AG04450 (cell line): ENCODE measurements at regions not wholly inside any gene's neighbourhood (a gene's known extent, or its start where the extent isn't known, plus 50 kb on each side); places are given as distances from the start of the nearest gene placed in this dataset.

ENCODE experiments used
- CTCF ChIA-PET: fragments of 300-600, 350-600 bp; formaldehyde crosslinking; extraction: SDS; loops from one replicate; lab custom pipeline; 2022; ENCODE audit warnings: antibody characterized with exemption, inconsistent platforms; lab: Charles Lee
- POLR2A ChIA-PET: fragments of 350-600 bp; formaldehyde crosslinking; extraction: SDS; loops from one replicate; lab custom pipeline; 2021; ENCODE audit warnings: antibody characterized with exemption, inconsistent platforms; lab: Yijun Ruan, JAX
- DNase-seq: peaks from one replicate; pipeline ENCODE4 v3.0.0-alpha.2; 2011; ENCODE audit warnings: low read depth, low spot score
- H3K27ac ChIP-seq: one replicate; pipeline ENCODE4 v1.5.1; 2012; ENCODE audit warnings: low read depth, low read length, control low read depth
- H3K27me3 ChIP-seq: one replicate; pipeline ENCODE4 v1.6.0; 2012; ENCODE audit warnings: low read length; ENCODE audit not compliant: control insufficient read depth, insufficient read depth
- H3K4me3 ChIP-seq: 2 replicates; pipeline ENCODE4 v1.5.1; 2011; ENCODE audit warnings: mild to moderate bottlenecking, low read depth, low read length, control low read depth
- H3K9me3 ChIP-seq: 2 replicates; pipeline ENCODE4 v1.5.1; 2012; ENCODE audit warnings: low read length; ENCODE audit not compliant: control insufficient read depth, insufficient read depth
- CTCF ChIP-seq: IDR thresholded peaks from 2 replicates; pipeline ENCODE4 v1.5.1; 2011; ENCODE audit warnings: low read depth, low read length, control low read depth, inconsistent platforms

DNA sequence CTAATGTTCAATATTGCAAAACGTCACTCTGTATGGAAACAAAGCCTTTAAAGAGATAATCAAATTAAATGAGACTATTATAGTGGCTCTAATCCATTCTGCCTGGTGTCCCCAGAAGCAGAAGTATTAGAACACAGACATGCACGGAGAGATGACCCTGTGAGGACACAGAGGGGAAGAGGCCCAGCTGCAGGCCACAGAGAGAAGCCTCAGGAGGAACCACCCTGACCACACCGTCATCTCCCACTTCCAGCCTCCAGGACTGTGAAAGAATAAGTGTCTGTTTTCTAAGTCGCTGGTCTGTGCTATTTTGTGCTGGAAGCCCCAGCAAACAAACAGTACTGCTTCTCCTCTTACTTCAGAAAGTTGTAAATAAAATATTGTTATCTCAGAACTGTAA is 283.5 kb upstream of the ADARB2 start:
- no peaks in the 10 kb centered on the region for H3K27me3 ChIP-seq
- POLR2A ChIA-PET, result no interaction called here
- CTCF ChIA-PET, result no interaction called here
- H3K9me3 ChIP-seq, result peaks cover 30% of the 10 kb centered on the region
- DNase-seq, result no peak
- no peak for TF ChIP-seq CTCF
- H3K4me3 ChIP-seq, result no peak overlapping the region
- H3K27ac ChIP-seq, result no peak overlapping the region

GRCh38 chr10:2019803-2020202 is 282.5 kb upstream of the ADARB2 start:
- H3K4me3 ChIP-seq, result no peak overlapping the region
- no peak for TF ChIP-seq CTCF
- DNase-seq, result no peak
- ChIA-PET CTCF (no interaction called here), POLR2A (no interaction called here)
- no peak overlapping the region for H3K27ac ChIP-seq
- H3K9me3 ChIP-seq, result peaks cover 34% of the 10 kb centered on the region
- no peaks in the 10 kb centered on the region for H3K27me3 ChIP-seq

GRCh38 chr10:2019281-2019680 is 282.0 kb upstream of the ADARB2 start:
- CTCF ChIA-PET, result interaction anchor here (0.6 kb wide), 1 partner anchor 201 kb away, joined by 3 read pairs; no protein-coding TSS in a partner anchor
- DNase-seq, result no peak
- no peaks in the 10 kb centered on the region for H3K27me3 ChIP-seq
- TF ChIP-seq CTCF, result no peak
- POLR2A ChIA-PET, result no interaction called here
- H3K9me3 ChIP-seq, result peaks cover 37% of the 10 kb centered on the region
- H3K4me3 ChIP-seq, result no peak overlapping the region
- H3K27ac ChIP-seq, result no peak overlapping the region

GRCh38 chr10:2014541-2014940 is 277.2 kb upstream of the ADARB2 start:
- DNase-seq, result no peak
- Histone ChIP-seq H3K9me3 (peaks cover 49% of the 10 kb centered on the region), H3K27me3 (no peaks in the 10 kb centered on the region), H3K4me3 (no peak overlapping the region), H3K27ac (no peak overlapping the region)
- POLR2A ChIA-PET, result no interaction called here
- no peak for TF ChIP-seq CTCF
- CTCF ChIA-PET, result no interaction called here

- H3K27ac ChIP-seq, result no peak overlapping the region
- H3K9me3 ChIP-seq, result peaks cover 53% of the 10 kb centered on the region
- ChIA-PET POLR2A (no interaction called here), CTCF (no interaction called here)
- no peaks in the 10 kb centered on the region for H3K27me3 ChIP-seq
- H3K4me3 ChIP-seq, result no peak overlapping the region
- no peak for TF ChIP-seq CTCF
- no peak for DNase-seq
Observed at GRCh38 chr10:2012209-2012608, 274.9 kb upstream of the ADARB2 start.
